H1 (cell line): ENCODE measurements at regions not wholly inside any gene's neighbourhood (a gene's known extent, or its start where the extent isn't known, plus 50 kb on each side); places are given as distances from the start of the nearest gene placed in this dataset.

Experiments used
- BCL11A ChIP-seq, 2 experiments: IDR thresholded peaks; one replicate each; pipeline ENCODE4 v1.6.1; 2011; ENCODE audit warnings: low read depth in 2 of 2, low read length in 2 of 2, mild to moderate bottlenecking in 2 of 2
- CHD2 ChIP-seq: IDR thresholded peaks from 2 replicates; pipeline ENCODE4 v1.6.1; 2012; ENCODE audit warnings: low read length, improper control_type of control experiment
- CREB1 ChIP-seq: IDR thresholded peaks from 2 replicates; pipeline ENCODE4 v1.6.1; 2012; ENCODE audit warnings: inconsistent platforms
- HDAC2 ChIP-seq, 2 experiments: fragments of 300-600 bp in 1 of 2; sonication (generic) in 1 of 2; IDR thresholded peaks; 2 replicates each; pipeline ENCODE4 v1.6.1; 2011 to 2012; ENCODE audit warnings: low read depth in 2 of 2, low read length in 2 of 2, mild to moderate bottlenecking in 2 of 2, moderate library complexity in 2 of 2, borderline replicate concordance in 1 of 2, inconsistent platforms in 1 of 2
- RAD21 ChIP-seq, 2 experiments: IDR thresholded peaks in 1 of 2; conservative IDR thresholded peaks in 1 of 2; 2 replicates each; pipeline ENCODE4 v1.6.1; 2011; ENCODE audit warnings: low read depth in 2 of 2, low read length in 2 of 2, improper control_type of control experiment in 1 of 2, inconsistent platforms in 1 of 2, mild to moderate bottlenecking in 1 of 2, moderate library complexity in 1 of 2
- SIRT6 ChIP-seq: IDR thresholded peaks from one replicate; pipeline ENCODE4 v1.7.1; 2012; ENCODE audit warnings: low read length, inconsistent platforms
- TF ChIP-seq, protein P1 (sequence below): IDR thresholded peaks from 2 replicates; pipeline ENCODE4 v1.6.1; 2011; ENCODE audit warnings: low read length, improper control_type of control experiment

DNA sequence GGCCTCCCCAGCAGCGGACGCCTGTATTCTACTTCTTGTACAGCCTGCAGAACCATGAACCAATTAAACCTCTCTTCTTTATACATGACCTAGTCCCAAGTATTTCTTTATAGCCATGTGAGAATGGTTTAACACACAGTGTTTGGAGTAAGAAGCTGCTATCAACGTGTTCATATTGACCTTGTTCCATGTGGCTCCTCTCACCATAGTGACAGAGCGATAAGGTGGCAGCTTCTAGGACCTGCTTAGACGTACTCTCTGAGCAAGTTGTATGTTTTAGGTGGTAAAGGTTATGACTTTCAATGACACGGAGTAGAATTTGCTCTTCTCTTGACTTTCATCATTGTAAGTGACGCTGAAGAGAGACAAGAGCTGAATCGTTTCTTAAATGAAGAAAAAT is 157.7 kb upstream of the SLCO3A1 start (continued):
- no peak for TF ChIP-seq CREB1
- TF ChIP-seq CHD2, result no peak
- no peak for TF ChIP-seq SIRT6
- TF ChIP-seq HDAC2 (IDR thresholded peaks at IDR 0.05; ENCODE audit: borderline replicate concordance in 1 of 2, low read depth in 2 of 2, low read length in 2 of 2), result no peak
- TF ChIP-seq, protein P1, sequence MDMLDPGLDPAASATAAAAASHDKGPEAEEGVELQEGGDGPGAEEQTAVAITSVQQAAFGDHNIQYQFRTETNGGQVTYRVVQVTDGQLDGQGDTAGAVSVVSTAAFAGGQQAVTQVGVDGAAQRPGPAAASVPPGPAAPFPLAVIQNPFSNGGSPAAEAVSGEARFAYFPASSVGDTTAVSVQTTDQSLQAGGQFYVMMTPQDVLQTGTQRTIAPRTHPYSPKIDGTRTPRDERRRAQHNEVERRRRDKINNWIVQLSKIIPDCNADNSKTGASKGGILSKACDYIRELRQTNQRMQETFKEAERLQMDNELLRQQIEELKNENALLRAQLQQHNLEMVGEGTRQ, result no peak
- no peak for TF ChIP-seq RAD21 (IDR thresholded peaks at IDR 0.05 in 1 of 2, conservative IDR thresholded peaks at IDR 0.05 in 1 of 2; ENCODE audit: low read depth in 2 of 2, low read length in 2 of 2)
- no peak for TF ChIP-seq BCL11A (IDR thresholded peaks at IDR 0.05; ENCODE audit: low read depth in 2 of 2, low read length in 2 of 2)
